HL-60 (cell line): ENCODE measurements at regions not wholly inside any gene's neighbourhood (a gene's known extent, or its start where the extent isn't known, plus 50 kb on each side); places are given as distances from the start of the nearest gene placed in this dataset.

ENCODE experiments used
- DNase-seq, 2 experiments: peaks; one replicate each; pipeline ENCODE4 v3.0.0-alpha.2; 2010 to 2020; ENCODE audit warnings: low read depth in 1 of 2, low spot score in 1 of 2
- H3K27ac ChIP-seq: fragments of 250-450 bp; sonication (Bioruptor Pico); replicated peaks from 2 replicates; pipeline ENCODE4 v1.5.1; 2020; ENCODE audit warnings: mild to moderate bottlenecking, moderate library complexity
- H3K27me3 ChIP-seq: fragments of 250-450 bp; sonication (Bioruptor Pico); 2 replicates; pipeline ENCODE4 v1.5.1; 2021; ENCODE audit warnings: mild to moderate bottlenecking, moderate library complexity; ENCODE audit not compliant: insufficient read depth, poor library complexity, severe bottlenecking
- H3K4me3 ChIP-seq: replicated peaks from 2 replicates; pipeline ENCODE4 v1.5.1; 2011; ENCODE audit warnings: mild to moderate bottlenecking, control low read depth, low read length; ENCODE audit not compliant: insufficient read depth
- GABPA ChIP-seq: IDR thresholded peaks from 2 replicates; pipeline ENCODE4 v1.6.1; 2012; ENCODE audit warnings: low read depth
- POLR2AphosphoS5 ChIP-seq: IDR thresholded peaks from 2 replicates; pipeline ENCODE4 v1.6.1; 2012; ENCODE audit warnings: low read depth
- SPI1 ChIP-seq: IDR thresholded peaks from 2 replicates; pipeline ENCODE4 v1.6.1; 2012; ENCODE audit warnings: low read depth, mild to moderate bottlenecking, borderline replicate concordance
- TF ChIP-seq, protein P1 (sequence below): IDR thresholded peaks from one replicate; pipeline ENCODE4 v1.5.1; 2011; ENCODE audit warnings: low read length, control low read depth, inconsistent platforms; ENCODE audit not compliant: insufficient read depth
- TF ChIP-seq, protein P2 (sequence below): IDR thresholded peaks from 2 replicates; pipeline ENCODE4 v1.6.1; 2012; ENCODE audit warnings: low read depth; ENCODE audit not compliant: insufficient replicate concordance

DNA sequence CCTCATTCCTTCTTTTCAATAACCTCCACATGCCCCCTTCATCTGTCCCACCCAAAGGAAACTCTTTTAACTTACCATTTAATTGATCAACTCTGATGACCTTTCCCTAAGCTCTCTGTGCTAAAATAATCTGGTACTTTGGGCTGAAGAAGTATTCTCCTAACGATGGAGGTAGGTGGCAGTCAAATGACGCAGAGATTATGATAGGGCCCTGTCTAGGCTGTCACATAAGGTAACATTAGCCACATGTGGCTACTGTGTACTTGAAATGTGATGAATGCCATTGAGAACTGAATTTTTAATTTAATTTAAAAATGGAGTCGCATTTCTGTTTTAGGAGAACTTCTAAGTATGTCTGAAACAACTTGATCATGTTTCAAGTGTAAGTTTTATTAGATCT is 140.5 kb upstream of the TNP1 start:
- no peak for DNase-seq
- H3K27ac ChIP-seq = no peak overlapping the region
- no peaks in the 10 kb centered on the region for H3K27me3 ChIP-seq
- TF ChIP-seq, protein P1, sequence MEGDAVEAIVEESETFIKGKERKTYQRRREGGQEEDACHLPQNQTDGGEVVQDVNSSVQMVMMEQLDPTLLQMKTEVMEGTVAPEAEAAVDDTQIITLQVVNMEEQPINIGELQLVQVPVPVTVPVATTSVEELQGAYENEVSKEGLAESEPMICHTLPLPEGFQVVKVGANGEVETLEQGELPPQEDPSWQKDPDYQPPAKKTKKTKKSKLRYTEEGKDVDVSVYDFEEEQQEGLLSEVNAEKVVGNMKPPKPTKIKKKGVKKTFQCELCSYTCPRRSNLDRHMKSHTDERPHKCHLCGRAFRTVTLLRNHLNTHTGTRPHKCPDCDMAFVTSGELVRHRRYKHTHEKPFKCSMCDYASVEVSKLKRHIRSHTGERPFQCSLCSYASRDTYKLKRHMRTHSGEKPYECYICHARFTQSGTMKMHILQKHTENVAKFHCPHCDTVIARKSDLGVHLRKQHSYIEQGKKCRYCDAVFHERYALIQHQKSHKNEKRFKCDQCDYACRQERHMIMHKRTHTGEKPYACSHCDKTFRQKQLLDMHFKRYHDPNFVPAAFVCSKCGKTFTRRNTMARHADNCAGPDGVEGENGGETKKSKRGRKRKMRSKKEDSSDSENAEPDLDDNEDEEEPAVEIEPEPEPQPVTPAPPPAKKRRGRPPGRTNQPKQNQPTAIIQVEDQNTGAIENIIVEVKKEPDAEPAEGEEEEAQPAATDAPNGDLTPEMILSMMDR = no peak
- no peak for TF ChIP-seq GABPA
- TF ChIP-seq, protein P2, sequence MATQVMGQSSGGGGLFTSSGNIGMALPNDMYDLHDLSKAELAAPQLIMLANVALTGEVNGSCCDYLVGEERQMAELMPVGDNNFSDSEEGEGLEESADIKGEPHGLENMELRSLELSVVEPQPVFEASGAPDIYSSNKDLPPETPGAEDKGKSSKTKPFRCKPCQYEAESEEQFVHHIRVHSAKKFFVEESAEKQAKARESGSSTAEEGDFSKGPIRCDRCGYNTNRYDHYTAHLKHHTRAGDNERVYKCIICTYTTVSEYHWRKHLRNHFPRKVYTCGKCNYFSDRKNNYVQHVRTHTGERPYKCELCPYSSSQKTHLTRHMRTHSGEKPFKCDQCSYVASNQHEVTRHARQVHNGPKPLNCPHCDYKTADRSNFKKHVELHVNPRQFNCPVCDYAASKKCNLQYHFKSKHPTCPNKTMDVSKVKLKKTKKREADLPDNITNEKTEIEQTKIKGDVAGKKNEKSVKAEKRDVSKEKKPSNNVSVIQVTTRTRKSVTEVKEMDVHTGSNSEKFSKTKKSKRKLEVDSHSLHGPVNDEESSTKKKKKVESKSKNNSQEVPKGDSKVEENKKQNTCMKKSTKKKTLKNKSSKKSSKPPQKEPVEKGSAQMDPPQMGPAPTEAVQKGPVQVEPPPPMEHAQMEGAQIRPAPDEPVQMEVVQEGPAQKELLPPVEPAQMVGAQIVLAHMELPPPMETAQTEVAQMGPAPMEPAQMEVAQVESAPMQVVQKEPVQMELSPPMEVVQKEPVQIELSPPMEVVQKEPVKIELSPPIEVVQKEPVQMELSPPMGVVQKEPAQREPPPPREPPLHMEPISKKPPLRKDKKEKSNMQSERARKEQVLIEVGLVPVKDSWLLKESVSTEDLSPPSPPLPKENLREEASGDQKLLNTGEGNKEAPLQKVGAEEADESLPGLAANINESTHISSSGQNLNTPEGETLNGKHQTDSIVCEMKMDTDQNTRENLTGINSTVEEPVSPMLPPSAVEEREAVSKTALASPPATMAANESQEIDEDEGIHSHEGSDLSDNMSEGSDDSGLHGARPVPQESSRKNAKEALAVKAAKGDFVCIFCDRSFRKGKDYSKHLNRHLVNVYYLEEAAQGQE = no peak
- TF ChIP-seq SPI1 = no peak
- TF ChIP-seq POLR2AphosphoS5 = no peak
- no peak overlapping the region for H3K4me3 ChIP-seq

DNA sequence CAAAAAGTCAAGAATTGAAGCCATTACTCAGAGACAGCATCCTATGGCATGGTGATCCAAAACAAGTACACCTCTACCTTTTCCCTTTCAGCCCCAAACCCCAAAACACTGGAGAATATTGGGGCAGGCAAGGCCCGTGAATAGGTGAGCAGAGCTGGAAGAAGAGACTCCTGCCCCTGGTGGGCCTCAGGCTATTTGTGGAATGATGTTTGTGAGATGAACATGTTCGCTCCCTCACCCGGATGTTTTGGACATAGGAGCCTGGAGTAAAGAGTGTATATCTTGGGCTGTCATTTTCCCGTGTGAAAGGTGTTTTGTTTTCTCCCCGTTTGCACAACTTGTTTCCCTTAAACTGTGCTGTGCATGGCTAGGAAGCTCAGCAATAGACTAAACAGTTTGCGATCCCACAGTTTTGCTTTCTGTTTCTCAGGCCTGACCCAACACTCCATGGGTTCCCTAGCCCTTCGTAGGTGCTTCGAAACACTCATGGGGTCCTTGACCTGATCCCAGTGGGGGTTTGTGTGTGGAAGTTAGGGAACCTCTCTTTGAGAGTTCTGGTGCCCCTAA is 136.5 kb upstream of the TNP1 start:
- H3K4me3 ChIP-seq = no peak overlapping the region
- TF ChIP-seq SPI1 = no peak
- no peak for TF ChIP-seq POLR2AphosphoS5
- TF ChIP-seq, protein P1 = no peak
- TF ChIP-seq, protein P2 = no peak
- TF ChIP-seq GABPA = no peak
- H3K27ac ChIP-seq = no peak overlapping the region
- H3K27me3 ChIP-seq = no peaks in the 10 kb centered on the region
- no peak for DNase-seq

DNA sequence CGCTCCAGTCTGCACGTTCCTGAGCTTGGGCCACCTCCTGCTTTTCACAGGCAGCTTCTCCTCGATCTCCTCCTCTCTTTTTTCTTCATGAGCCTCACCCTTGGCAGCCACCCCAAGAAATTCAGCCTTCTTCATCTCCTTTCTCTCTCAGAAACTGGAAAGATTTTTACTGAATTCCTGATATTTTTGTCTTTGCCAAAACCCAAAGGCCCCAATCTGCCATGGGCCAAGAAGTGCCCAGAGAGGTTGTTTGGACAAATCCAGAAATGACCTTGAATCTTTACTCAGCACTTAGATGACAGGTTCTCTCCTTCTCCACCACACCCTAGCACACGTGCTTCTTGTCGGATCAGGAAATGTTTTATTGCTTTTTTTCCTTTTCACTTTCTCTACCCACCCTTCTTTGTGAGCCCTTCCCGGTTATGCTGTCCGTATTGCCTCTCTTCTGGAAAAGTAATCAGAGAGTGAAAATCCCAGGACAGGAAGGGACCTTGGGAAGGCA is 134.5 kb upstream of the TNP1 start:
- no peak for DNase-seq
- TF ChIP-seq POLR2AphosphoS5 = no peak
- TF ChIP-seq GABPA = no peak
- Histone ChIP-seq H3K27me3 (no peaks in the 10 kb centered on the region), H3K27ac (no peak overlapping the region), H3K4me3 (no peak overlapping the region)

DNA sequence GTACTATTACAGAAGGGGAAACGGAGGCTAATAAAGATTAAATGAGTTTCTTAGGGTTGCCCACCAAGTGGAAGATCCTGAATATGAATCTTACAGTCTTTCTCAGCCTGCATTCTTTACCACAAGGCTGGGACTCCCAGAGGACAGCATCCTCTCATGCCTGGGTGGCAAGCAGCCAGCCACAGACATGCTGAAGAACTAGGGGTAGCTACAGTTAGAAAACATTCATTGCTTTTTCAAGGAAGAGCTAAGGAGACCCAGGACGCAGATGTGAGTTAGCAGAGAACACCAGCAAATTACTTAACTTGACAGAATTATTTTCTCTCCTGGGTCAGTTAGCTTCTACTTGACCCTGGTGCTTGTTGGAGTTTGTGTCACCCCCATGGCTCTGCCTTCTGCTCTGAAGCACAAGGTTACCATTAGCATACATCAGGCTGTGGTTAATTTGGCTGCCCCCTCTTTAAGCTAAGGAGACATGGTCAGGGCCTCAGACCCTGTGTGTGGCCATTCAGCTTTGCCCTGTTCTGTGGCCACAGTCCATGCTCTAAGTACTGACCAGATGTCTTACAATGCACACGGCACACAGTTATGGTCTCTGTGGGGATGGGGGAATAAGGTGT is 132.3 kb upstream of the TNP1 start:
- H3K27me3 ChIP-seq = no peaks in the 10 kb centered on the region
- H3K27ac ChIP-seq = no peak overlapping the region
- H3K4me3 ChIP-seq = no peak overlapping the region
- DNase-seq = no peak
- TF ChIP-seq, protein P2 = no peak
- TF ChIP-seq POLR2AphosphoS5 = no peak
- no peak for TF ChIP-seq SPI1
- no peak for TF ChIP-seq GABPA
- TF ChIP-seq, protein P1 = no peak
